Stimulated activated CD4-positive, alpha-beta T cell treated with anti-CD3 and anti-CD28 coated beads, Interleukin-2, amount 100 ng/mL, for 48 hours (primary cell): ENCODE measurements at regions not wholly inside any gene's neighbourhood (a gene's known extent, or its start where the extent isn't known, plus 50 kb on each side); places are given as distances from the start of the nearest gene placed in this dataset.
A peak's percentile ranks its signal among the peaks of the same experiment; 100 is the strongest.

Experiments used
- DNase-seq, 2 donors: peaks; one replicate each; pipeline ENCODE4 v3.0.0-alpha.2; 2020

DNA sequence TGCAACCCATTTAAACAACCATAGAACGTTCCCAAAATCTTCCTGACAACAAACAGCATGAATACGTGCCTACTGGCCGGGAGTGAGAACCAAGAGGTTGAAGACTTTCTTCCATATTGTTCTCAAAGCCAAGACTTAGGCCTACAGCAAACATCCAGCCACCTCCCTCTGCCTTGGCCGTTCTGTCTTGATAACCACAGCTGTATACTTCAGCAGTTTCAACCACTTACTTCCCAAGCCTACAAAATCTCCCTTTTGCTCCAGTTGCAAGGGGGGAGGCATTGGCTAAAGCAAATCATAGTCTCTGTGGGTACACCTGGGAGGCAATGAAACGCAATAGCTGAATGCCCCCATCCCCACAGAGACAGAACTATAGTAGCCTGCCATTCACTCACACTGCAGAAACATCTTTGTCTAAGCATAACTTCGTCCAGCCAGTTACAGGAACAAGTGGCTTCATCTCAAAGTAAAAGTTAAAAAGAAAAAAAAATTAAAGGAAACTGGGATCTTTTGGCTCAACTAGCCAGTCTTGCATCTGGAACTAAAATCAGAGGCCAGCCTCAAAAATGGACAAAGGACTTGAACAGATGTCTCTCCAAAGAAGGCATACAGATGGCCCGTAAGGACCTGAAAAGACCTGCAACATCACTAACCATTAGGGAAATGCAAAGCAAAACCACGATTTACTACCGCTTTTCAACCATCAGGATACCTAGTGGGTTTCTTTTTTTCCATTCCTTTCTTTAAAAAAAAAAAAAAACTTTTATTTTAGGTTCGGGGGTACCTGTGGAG is 186.0 kb downstream of the PSMG1 start:
- DNase-seq: no peak

DNA sequence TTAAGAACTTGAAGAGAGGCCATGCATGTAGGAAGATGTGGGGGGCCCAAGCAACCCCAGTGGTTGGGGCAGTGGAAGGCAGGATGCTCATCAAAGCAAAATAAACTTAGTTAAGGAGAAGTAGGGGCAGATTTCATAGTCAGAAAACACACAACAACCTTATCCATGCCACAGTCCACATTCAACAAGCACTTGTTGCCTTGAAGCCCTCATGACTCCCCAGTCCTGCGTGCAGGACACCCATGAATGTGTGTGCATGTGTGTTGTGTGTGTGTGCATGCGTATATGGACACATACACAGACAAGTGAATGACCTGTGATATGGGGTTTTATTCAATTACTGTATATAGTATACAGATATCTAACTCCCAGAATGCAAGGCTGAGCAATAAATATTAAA is 186.9 kb downstream of the PSMG1 start:
- no peak for DNase-seq

DNA sequence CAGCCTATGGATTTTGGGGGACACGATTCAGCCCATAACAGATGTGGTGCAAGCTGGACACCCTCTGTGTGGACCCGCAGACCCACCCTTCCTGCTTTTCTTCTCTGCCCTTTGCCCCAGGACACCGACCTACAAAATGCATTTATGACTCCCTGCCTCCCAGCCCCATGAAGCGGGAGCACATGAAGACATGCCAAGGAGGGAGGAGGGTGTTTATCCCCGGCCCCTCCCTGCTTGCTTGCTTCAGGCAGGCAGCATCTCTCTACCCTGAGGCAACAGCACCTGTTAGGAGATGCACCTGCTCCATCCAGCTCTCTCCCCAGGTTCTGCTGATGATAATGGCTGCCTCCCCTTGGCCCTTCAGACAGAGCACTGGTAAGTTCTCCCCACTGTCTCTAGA is 187.5 kb downstream of the PSMG1 start:
- no peak for DNase-seq

DNA sequence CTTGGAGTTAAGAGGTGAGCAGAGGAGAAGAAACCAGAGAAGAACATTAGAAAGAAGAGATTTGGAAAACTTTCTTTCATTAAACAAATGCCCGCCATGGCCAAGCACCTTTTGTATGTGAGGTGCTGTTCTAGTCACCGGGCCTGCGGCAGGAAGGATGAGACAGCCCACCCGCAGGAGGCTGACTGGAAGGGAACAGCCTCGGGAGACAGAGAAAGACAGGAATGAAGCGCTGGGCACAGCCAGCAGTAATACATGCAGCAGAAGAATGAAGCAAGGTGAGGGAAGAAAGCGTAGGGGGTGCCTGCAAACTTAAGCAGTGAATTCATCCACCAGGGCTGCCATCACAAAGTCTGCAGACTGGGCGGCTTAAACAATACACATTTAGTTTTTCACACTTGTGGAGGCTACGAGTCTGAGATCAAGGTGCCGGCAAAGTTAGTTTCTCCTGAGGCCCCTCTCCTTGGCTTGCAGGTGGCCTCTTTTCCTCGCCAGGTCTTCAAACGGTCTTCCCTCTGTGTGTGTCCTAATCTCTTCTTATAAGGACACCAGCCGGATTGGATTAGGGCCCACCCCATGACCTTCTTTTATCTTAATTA is 188.1 kb downstream of the PSMG1 start:
- no peak for DNase-seq

DNA sequence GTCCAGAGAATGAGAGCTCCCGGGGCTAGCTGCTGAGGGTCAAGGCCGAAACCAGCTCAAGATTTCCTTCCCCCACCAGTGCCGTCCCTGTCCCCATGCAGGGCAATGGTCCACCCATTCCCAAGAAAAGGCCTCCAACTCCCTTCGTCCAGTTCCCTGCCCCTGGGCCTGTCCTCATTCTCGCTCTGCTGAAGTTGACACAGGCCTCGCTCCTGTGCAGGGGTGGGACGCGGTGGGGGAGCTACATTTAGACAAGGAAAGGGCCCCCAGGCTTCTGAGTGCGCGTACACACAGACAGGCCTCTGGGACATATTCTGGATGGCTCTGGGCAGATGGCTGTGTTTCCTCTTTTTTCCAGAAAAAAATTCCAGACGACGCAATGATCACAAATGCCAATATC is 188.3 kb downstream of the ETS2 start:
- DNase-seq: no peak

DNA sequence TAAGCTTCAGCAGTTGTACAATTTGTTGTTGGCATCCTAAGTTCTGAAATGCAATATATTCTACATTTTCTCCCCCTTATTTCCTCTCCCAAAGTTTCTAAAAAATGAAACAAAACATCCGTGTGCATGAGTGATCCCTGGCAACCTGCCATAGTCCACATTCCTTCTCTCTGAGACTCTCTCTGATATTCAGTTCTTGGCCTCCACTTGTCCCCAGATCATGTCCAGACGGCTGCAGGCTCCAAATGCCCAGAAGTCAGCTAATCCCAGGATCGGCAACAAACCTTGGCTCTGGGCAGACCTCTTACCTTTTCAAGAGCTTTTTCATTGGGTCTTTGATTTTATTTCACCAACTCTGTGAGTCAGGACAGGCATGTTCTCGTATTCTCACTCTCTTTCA is 187.8 kb downstream of the ETS2 start:
- DNase-seq: no peak

DNA sequence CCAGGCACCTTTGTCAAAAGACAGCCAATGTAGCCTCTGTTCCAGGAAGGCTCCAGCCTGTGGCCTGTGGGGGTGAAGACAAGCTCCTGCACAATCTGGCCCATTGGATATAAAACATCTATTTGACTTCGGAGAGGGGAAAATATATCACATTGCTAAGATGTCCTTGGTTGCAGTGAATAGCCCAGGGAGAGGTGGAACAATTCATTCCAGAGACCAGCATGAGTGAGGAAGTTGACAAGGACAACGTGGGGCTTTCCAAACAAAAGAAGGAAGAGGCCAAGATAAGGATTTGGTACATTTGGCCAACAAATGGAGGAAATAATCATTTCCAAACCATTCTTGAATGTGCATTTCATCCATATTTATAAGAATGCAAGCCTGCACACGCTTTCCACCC is 187.0 kb downstream of the ETS2 start:
- no peak for DNase-seq

GRCh38 chr21:38990424-38990794 is 184.7 kb downstream of the ETS2 start:
- no peak for DNase-seq

DNA sequence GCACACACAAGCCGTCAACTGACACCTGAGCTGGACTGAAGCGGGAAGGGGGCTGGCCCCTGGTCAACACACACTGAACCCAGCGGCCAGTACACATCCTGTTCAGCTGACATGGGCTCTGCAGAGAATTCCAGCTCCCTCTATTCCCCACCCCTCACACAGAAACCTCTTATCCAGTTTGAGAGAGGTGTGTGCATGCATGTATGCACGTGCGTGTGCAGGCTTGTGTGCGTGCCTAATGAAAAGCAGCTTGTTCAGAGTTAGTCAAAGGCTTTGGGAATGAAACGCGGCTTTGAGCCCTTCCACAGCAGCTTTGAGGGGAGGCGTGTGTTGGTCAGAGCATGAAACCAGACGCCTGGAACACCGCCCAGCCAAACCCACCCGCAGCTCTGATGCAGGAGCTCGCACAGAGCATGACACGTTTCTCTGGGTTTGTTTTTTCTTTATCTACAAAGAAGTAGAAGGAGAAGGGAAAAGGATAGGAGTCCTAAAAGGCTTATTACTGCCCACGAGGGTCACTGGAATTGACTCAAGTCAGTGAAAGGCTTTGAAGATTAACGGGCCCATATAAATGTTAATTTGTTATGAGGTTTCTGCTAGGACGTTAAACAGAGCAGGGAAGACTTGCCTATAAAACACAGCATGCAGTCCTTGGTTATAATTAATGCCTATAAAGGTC is 184.2 kb downstream of the ETS2 start:
- no peak for DNase-seq

- no peak for DNase-seq
Observed at GRCh38 chr21:38989379-38989744, 183.6 kb downstream of the ETS2 start.

GRCh38 chr21:38988509-38989378 is 183.0 kb downstream of the ETS2 start:
- no peak for DNase-seq

- DNase-seq: no peak
Observed at GRCh38 chr21:38987633-38988508, 182.1 kb downstream of the ETS2 start.

- no peak for DNase-seq
Observed at GRCh38 chr21:38986806-38987632, 181.3 kb downstream of the ETS2 start.

- no peak for DNase-seq
Observed at GRCh38 chr21:38986406-38986805, 180.7 kb downstream of the ETS2 start.

DNA sequence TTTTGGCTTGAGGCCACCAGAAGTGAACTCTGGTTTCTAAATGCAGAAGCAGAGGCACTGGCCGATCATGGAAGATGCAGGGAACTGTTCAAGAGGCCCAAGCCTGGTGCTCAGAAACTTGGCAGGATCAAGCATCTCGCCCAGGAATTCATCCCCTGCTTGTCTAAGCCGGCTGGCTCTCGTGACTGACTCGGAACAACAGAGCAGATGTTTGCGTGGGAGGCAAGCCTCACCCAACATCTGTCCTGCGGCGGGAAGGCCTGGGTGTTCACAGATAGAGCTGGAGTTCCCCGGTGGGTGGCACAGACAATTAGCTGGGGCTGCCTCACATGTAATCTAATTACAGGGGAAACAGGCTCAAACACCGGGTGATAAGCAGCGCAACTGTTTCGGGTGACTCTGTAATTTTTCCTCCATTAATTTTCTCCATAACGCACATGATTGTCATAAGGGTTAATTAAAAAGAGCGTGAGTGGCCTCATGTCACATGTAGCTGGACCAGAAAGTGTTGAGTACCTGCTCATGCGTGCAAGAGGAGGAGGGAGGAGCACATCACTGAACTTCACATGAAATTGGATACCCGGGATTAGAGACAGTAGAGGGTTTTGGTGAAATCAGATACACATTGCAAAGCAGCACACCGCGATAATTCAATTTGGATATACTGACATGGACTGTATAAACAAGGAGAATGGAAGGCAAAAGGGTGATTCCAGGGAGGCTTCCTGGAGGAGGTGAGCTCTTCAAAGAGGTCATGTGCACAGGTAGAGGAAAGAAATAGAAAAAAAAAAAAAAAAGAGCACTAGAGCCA is 180.0 kb downstream of the ETS2 start:
- DNase-seq: peak; percentile 48 to 50

DNA sequence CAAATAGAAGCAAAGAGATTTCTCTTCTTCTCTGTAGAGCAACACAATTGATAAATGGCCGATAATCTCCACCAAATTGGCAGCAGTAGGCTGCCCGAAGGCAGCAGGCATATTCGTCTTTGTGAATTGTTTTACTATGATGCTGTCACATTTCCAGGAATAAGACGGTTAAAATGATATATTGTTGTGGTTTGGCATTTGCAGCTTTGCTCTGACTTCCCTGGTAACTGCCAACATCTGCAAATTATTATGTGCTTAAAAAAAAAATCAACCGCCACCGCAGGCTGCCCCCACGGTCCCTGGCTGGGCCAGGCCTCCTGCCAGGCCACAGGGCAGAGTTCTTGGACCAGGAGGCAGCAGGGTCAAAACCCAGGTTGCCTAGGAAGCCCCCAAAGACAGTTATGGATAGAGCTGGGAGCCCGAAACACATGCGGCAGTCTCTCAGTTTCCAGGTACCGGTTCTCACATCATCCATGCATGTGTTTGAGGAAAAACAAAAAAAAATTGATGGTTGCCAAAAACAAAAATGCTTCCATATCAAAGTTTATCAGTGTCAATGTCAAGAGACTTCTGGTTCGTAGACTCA is 179.3 kb downstream of the ETS2 start:
- DNase-seq: no peak

DNA sequence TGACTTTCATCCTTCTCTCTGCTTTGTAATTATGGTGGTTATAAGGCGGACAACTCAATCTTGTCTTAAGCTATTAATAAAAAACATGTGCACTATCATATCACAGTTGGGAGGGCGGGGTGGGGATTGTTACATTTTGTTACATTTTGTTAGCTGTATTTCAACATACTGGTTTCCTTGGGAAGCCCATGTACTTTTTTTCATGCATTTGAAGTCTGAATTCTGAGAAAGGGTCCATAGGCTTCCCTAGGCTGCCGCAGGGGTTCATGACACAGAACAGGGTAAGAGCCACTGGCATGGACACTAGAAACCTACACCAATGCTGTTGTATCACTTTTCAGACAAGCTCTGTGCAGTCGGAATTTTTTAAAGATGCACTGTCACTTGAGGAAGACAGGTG is 178.8 kb downstream of the ETS2 start:
- no peak for DNase-seq

DNA sequence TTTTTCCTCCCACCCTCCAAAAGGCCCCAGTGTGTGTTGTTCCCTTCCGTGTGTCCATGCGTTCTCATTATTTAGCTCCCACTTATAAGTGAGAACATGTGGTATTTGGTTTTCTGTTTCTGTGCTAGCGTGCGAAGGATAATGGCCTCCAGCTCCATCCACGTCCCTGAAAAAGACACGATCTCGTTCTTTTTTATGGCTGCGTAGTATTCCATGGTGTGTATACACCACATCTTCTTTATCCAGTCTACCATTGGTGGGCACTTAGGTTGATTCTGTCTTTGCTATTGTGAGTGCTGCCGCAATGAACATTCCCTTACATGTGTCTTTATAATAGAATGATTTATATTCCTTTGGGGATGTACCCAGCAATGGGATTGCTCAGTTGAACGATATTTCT is 177.8 kb downstream of the ETS2 start:
- no peak for DNase-seq

DNA sequence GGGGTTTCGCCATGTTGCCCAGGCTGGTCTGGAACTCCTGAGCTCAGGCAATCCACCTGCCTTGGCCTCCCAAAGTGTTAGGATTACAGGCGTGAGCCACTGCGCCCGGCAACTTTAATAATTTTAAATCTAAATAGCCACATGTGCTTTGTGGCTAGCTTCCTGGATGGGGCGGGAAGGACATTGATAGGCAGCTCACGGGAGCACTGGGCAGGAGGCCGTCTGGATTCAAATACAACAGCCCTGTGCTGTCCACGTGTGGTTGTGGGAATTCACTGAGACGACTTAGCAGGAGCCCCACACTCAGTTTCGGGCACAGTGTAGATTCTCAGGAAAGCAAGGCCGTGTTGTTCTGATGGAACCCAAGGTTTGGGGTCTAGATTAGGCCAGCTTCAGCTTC is 177.1 kb downstream of the ETS2 start:
- no peak for DNase-seq

DNA sequence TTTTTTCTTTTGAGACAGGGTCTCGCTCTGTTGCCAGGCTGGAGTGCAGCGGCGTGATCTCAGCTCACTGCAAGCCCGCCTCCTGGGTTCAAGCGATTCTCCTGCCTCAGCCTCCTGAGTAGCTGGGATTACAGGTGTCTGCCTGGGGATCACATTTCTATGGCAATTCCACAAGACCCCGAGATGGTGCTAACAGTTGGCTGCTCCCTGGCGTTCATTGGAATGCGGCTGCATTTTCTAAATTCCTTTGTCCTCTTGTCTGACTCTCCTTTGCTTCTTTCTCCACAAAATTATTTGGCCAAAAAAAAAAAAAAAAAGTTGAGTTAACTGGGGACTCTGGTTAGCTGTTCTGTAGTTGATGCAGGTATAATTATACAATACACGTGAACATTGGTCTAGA is 176.4 kb downstream of the ETS2 start:
- no peak for DNase-seq
